ENCODE measurements at regions not wholly inside any gene's neighbourhood (a gene's known extent, or its start where the extent isn't known, plus 50 kb on each side); places are given as distances from the start of the nearest gene placed in this dataset.

DNA sequence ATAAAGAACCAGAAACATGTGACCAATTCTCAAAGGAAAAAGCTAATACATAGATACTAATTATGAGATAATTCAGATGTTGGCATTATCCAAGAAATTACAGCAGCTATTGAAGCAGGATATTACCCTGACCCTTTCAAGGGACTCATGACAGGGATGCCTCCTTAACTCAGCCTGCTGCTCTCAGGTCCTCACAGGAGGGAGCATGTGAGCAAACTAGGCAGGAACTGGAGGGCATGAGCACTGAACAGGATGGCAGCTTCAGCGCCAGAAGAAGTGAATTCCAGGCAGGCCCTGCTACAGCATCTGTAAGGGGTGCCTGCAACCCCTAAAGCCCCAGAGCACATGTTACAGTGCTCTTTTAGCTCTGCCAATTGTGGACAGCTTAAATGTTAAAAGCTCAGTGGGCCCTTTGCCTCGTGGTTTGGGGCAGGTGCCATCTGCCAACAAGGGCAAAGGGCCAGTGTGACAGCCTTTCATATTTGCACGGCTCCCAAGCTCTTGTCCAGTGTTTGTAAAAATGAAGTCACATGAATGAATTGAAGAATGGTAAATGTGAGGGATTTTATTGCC, 464.7 kb upstream of the COX7C start:
- no peak for TF ChIP-seq POLR2A (IDR thresholded peaks at IDR 0.05)
- no peak for TF ChIP-seq CTCF (IDR thresholded peaks at IDR 0.05)

All from gastroesophageal sphincter (tissue), 3 donors.